ENCODE measurements at regions not wholly inside any gene's neighbourhood (a gene's known extent, or its start where the extent isn't known, plus 50 kb on each side); places are given as distances from the start of the nearest gene placed in this dataset.

DNA sequence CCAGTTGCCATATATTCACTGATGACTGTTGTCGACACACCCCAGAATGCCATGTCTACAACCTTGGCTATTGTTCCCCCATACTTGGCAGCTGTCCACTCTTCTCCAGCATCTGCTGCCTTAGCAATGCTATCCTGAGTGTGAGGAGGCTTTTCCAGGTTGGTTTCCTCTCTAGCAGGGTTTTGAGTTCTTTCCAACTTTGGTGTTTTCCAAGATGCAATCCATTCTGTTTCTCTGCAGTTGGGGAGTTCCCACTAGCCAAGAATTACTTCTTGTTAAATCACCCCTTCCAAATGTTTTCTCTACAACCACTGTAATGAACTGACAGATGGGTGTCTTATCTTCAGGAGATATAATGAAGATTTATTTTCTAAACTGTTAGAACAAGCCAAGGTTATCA lies 617.4 kb downstream of the CCSER2 start:
- Histone ChIP-seq H3K56ac (ENCODE audit: extremely low read depth, insufficient read depth, low read length) (no peak overlapping the region), H3K27ac (ENCODE audit: insufficient read depth, low read length) (no peak overlapping the region), H2BK20ac (ENCODE audit: low read depth, low read length) (no peak overlapping the region), H3K4me1 (ENCODE audit: control insufficient read depth, insufficient read depth, low read length) (no peaks in the 10 kb centered on the region), H4K20me1 (ENCODE audit: insufficient read depth, low read length) (no peaks in the 10 kb centered on the region), H3K4me2 (ENCODE audit: low read depth, low read length) (no peak overlapping the region), H3K27me3 (ENCODE audit: control insufficient read depth, insufficient read depth, low read length) (no peaks in the 10 kb centered on the region), H4K91ac (ENCODE audit: insufficient read depth, low read depth, low read length) (no peak overlapping the region), H3K18ac (ENCODE audit: low read depth, low read length) (no peak overlapping the region), H3K4me3 (ENCODE audit: insufficient read depth, low read depth, low read length) (no peak overlapping the region), H2AK5ac (ENCODE audit: low read depth, low read length) (no peak overlapping the region), H4K8ac (ENCODE audit: low read depth in 2 of 2, low read length in 2 of 2) (no peak overlapping the region), H2BK15ac (ENCODE audit: low read depth, low read length) (no peak overlapping the region), H3K79me1 (ENCODE audit: low read depth in 1 of 2, low read length in 2 of 2) (no peaks in the 10 kb centered on the region), H3K14ac (replicated peaks; ENCODE audit: low read depth, low read length) (no peak overlapping the region), H2BK120ac (ENCODE audit: low read depth, low read length) (no peak overlapping the region), H3K9me1 (ENCODE audit: insufficient read depth, low read length) (no peaks in the 10 kb centered on the region), H4K5ac (ENCODE audit: low read depth, low read length) (no peak overlapping the region), H2BK5ac (ENCODE audit: low read depth, low read length, poor library complexity, severe bottlenecking) (no peak overlapping the region), H3K23ac (ENCODE audit: low read depth, low read length) (no peak overlapping the region), H2AFZ (replicated peaks; ENCODE audit: low read length, poor library complexity) (no peak overlapping the region), H3K36me3 (ENCODE audit: control insufficient read depth, insufficient read depth, low read length) (no peaks in the 10 kb centered on the region), H3K4ac (ENCODE audit: low read depth, low read length) (no peak overlapping the region), H2AK9ac (replicated peaks; ENCODE audit: low read depth, low read length, poor library complexity) (no peak overlapping the region), H3K9ac (ENCODE audit: low read depth, low read length) (no peak overlapping the region), H3K9me3 (ENCODE audit: control insufficient read depth, insufficient read depth, low read length) (peaks cover 7% of the 10 kb centered on the region)
- CTCF ChIA-PET: no interaction called here
- in situ Hi-C loops (cut with MboI; ENCODE audit: low sequenced_read_pairs): no loop called here
- intact Hi-C loops (cut with micrococcal nuclease): no loop called here
- DNase-seq (no peak), ATAC-seq (ENCODE audit: low read depth) (no peak)
- no CpG with 5 or more reads among the region's 1 CpG for WGBS, 2 experiments (ENCODE audit: extremely low coverage in 2 of 2, insufficient read length in 1 of 2)
- TF ChIP-seq NFE2L2 (IDR thresholded peaks at IDR 0.05; ENCODE audit: low read depth, low read length) (no peak), SMC3 (IDR thresholded peaks at IDR 0.05; ENCODE audit: low read depth, low read length) (no peak), RAD21 (IDR thresholded peaks at IDR 0.05; ENCODE audit: low read length) (no peak), MAFK (IDR thresholded peaks at IDR 0.05; ENCODE audit: low read depth, low read length) (no peak), FOS (IDR thresholded peaks at IDR 0.05; ENCODE audit: low read depth, low read length) (no peak), MAZ (IDR thresholded peaks at IDR 0.05; ENCODE audit: borderline replicate concordance, low read depth, low read length) (no peak), RFX5 (IDR thresholded peaks at IDR 0.05; ENCODE audit: low read depth, low read length) (no peak), POLR2A (IDR thresholded peaks at IDR 0.05; ENCODE audit: low read depth, low read length) (no peak)
- TF ChIP-seq, protein P1, sequence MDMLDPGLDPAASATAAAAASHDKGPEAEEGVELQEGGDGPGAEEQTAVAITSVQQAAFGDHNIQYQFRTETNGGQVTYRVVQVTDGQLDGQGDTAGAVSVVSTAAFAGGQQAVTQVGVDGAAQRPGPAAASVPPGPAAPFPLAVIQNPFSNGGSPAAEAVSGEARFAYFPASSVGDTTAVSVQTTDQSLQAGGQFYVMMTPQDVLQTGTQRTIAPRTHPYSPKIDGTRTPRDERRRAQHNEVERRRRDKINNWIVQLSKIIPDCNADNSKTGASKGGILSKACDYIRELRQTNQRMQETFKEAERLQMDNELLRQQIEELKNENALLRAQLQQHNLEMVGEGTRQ (IDR thresholded peaks at IDR 0.05; ENCODE audit: low read depth, low read length): no peak
- TF ChIP-seq, protein P2, sequence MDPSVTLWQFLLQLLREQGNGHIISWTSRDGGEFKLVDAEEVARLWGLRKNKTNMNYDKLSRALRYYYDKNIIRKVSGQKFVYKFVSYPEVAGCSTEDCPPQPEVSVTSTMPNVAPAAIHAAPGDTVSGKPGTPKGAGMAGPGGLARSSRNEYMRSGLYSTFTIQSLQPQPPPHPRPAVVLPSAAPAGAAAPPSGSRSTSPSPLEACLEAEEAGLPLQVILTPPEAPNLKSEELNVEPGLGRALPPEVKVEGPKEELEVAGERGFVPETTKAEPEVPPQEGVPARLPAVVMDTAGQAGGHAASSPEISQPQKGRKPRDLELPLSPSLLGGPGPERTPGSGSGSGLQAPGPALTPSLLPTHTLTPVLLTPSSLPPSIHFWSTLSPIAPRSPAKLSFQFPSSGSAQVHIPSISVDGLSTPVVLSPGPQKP (IDR thresholded peaks at IDR 0.05; ENCODE audit: borderline replicate concordance, low read depth, low read length): no peak
- TF ChIP-seq, protein P3, sequence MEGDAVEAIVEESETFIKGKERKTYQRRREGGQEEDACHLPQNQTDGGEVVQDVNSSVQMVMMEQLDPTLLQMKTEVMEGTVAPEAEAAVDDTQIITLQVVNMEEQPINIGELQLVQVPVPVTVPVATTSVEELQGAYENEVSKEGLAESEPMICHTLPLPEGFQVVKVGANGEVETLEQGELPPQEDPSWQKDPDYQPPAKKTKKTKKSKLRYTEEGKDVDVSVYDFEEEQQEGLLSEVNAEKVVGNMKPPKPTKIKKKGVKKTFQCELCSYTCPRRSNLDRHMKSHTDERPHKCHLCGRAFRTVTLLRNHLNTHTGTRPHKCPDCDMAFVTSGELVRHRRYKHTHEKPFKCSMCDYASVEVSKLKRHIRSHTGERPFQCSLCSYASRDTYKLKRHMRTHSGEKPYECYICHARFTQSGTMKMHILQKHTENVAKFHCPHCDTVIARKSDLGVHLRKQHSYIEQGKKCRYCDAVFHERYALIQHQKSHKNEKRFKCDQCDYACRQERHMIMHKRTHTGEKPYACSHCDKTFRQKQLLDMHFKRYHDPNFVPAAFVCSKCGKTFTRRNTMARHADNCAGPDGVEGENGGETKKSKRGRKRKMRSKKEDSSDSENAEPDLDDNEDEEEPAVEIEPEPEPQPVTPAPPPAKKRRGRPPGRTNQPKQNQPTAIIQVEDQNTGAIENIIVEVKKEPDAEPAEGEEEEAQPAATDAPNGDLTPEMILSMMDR (conservative IDR thresholded peaks at IDR 0.05; ENCODE audit: low read depth, low read length): no peak
- dilution Hi-C loops (cut with HindIII; ENCODE audit: low sequenced_read_pairs, unreplicated experiment): no loop called here
- no TSS peak for BruUV-seq (replicated peaks)
- POLR2A ChIA-PET (ENCODE audit: unreplicated experiment): no interaction called here
